AG08395 (cell line): ENCODE measurements at regions not wholly inside any gene's neighbourhood (a gene's known extent, or its start where the extent isn't known, plus 50 kb on each side); places are given as distances from the start of the nearest gene placed in this dataset.

Source experiments
- DNase-seq: peaks from one replicate; pipeline ENCODE4 v3.0.0; 2012; ENCODE audit warnings: mixed read lengths, low spot score

DNA sequence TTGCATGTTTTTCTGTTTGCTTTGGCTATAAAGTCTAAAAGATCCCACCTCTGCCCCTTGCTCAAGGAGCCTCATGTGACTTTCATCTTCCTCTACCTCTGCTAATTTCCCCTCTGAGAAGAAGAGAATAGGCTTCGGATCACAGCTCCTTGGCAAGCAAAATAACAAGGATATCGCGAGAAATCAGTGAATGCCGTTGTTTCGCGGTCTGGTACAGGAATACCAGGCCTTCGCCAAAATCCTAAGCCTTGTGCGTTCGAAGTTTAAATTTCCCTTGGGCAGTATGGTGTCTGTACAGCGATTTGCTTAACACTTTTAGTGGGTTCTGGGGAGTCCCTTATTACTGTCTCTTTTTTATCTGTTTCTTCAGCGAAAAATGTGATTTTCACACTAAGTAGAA, 142.3 kb downstream of the IRF8 start:
- no peak for DNase-seq

DNA sequence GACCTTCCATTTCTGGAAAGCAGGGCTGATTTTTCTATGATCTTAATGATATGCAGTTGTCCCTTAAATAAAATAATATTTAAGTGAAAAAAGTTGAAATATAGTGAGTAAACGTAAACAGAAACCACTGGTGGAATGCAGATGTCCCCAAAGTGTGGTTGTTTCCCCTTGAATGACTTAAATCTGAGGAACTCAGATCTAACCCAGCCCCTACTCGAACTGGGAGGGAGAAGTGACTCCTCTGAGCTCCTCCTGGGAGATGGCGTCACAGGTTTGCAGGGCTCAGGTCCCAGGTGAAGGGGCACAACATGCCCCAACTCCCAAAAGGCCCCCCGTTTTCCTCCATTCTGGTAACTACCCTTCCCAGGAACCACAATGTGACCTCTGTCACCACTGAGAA, 142.8 kb downstream of the IRF8 start:
- no peak for DNase-seq

DNA sequence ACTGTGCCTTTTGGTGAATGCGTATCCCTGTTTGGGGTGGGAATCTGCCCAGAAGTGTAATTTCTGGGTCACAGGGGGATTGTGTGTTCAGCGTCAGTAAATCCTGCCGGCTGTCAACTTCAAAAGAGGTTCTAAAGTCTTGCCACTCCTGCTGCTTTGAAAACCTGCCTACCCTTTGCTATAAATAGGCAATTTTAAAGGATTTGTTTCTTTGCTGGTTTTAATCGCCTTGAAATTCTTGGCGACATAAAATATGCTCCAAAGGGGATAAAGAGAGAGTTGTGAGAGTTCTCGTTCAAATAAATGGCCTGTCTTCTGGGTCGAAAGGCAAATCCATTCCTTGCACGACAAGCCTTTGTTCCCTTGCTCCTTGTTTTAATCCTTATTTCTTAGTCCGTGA, 143.4 kb downstream of the IRF8 start:
- DNase-seq, result no peak

DNA sequence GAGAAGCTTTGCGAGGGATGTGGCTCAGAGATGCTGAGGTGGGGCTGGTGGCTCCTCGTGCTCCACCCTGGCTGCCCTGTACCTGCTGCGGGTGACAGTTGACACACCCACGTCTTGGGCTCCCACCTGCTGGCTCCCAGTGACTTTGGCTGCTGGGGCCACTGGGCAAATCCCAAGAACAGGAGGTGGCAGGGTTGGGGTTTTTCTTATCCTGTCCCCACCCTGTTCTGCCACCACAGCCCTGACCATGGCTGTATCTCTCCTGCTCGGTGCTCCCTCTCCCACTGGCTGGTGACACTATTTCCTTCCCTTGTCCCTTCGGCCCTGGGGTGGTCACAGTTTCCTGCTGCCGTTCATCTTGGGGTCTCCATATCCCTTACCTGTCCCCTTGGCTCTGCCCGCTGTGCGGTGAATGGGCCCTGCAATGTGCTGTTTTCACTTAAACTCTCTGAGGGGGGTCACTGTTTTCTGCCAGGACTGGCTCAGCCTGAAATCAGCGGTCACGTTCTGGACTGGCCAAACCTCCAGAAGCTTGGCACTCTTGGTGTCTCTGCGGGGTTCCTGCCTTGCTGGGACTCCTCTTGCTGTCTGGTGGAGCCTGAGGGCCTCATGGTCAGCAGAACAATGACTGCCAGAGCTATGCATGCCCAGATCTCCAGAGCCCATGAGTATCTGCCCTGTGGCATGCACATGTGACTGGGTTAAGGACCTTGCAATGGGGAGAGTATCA, 144.2 kb downstream of the IRF8 start:
- DNase-seq, result no peak

DNA sequence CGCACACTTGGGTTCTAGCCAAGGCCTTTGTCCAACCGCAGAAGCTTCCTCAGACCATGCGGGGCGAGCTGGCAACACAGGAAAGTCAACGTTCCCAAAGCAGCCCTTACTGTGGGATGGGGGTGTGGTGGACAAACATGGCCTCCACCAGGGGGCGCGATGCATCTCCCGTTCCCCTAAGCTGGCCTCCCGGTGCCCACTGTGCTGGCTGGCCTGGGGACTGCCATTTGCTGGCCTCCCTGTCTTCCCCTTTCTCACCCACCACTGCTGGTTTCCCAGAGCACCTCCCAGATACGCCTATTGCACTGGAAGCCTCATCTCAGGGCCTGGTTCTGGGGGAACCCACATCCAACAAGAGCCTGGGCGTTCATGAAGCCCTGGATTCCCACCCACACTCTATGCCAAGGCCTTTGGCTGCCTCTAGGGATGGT, 145.3 kb downstream of the IRF8 start:
- peak; percentile 55 for DNase-seq

DNA sequence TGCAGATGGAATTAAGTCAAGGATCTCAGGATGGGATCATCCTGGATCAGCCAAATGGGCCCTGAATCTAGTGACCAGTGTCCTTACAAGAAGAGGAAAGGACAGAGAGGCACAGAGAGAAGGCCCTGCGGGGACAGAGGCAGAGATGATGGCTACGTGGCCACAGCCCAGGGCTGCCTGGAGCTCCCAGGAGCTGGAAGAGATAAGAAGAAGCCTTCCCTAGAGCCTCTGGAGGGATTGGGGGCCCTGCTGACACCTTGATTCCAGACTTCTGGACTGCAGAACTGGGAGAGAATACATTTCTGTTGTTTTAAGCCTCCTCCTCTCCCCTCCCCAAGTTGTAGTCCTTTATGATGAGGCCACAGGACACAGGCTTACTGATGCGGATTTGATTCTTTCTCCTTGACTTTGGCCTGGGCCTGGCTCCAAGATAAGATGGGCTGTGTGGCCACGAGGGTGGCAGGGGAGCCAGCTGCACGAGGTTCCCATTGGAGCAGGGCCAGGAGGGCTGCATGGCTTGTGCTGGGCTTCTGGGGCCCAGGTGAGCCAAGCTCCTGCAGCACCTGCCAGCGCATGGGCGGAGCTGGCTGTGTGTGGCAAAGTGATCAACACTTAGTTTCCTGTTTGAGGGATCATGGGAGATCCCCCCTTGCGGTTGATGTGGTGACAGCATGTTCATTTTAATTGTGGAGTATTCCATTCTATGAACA, 146.1 kb downstream of the IRF8 start:
- no peak for DNase-seq

DNA sequence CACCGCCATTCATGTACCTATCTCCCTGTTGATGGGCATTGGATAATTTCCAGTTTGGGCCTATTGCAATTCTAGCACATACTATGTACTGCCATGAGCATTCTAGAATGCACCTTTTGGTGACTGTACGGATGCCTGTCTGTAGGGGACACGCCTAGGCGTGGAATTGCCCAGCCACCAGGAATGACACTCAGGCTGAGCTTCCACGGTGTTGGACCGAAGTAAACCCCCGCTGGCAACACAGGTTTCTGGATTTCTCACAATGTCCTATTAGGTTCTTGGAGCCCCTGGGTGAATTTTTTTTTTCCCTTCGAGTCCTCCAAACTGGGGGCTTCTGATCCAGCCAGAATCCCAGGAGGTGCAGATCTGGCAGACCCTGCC, 146.6 kb downstream of the IRF8 start:
- DNase-seq, result no peak

DNA sequence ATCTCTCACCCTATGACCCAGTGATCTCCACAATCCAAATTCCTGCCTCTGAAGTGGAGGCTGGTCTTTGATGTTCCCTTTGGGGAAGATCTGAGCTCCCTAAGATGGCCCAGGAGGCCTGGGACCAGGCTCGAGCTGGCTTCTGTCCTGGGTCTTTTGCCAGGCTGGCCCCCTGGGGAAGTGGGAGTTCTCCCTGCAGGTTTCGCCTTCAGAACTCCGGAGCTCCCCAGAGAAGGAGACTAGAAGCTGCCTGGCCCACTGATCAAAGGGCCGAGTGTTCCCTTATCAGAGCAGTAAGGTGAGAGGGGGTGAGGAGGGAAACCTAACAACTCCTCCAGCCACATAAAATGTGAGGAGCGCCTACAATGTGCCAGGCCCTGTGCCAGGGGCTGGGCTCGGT, 147.1 kb downstream of the IRF8 start:
- no peak for DNase-seq

DNA sequence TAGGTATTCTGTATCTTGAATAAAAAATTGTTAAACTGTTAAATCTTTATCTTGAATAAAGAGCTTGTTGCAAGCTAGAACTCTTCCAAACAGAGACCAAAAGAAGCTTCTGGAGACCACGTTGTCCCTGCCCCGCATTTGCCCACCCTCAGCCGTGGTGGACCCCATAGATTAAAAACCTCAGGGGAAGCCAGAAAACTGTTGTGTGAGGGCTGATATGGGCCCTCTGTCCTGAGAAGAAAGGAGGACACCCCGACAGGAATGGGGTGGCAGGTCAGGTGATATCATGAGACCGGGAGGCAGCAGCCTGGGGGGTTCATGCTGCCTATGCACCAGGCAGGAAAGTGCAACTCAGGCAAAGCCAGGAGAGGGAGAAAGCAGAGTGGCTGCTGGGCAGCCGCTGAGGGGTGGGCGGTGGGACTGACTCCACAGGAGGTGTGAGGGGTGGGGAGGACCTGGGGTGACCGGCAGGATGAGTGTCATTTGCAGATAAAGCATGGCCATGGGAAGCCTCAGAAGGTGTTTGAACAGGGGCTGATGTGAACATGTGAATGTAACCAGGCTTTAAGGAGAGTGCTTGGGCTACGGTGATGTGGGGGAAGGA, 147.8 kb downstream of the IRF8 start:
- no peak for DNase-seq

DNA sequence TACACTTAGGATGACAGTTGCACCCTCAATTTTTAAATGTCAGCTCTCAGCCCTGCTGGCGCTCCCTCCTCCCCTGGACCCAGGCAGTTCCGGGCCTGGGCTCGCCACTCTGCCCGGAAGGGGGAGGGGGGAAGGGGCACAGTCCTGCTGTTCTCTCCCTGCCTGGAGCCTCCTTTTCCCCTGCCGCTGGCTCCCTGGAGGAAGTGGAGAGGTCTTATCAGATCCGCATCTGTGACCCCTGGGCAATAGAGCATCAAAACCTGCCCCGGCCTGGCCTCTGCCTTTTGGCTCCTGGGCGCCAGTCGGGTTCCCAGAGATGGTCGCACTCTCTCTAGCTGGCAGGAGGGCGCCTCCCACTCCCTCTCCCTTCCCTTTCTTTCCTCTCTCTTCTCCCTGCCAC, 149.3 kb downstream of the IRF8 start:
- no peak for DNase-seq

DNA sequence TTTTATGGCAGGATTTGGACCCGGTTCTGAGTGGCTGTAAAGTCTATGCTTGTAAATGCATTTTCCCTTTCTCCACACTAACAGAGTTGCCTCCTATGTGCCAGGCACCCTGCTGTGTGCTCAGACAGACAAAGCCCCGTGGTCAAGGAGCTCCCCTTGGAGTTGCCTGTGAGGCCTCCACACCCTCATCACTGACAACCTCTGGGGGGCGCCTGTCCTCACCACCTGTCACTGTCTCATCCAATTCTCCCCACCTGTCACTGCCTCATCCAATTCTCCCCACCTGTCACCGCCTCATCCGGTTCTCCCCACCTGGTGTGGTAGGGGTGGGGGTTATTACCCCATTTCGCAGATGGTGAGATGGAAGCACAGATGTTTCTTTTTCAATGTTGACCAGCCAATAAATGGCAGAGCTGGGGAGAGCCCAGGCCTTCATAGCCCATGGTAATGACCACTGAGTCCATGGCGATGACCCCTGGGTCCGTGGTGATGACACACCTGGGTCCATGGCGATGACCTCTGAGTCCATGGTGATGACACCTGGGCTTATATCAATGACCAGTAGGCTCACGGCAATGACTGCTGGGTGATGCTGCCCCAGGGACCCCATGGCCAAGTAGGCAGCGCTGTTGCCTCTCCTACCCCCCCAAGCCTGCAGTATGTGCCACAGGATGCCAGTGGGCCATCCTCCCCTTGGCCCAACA, 150.1 kb downstream of the IRF8 start:
- no peak for DNase-seq

DNA sequence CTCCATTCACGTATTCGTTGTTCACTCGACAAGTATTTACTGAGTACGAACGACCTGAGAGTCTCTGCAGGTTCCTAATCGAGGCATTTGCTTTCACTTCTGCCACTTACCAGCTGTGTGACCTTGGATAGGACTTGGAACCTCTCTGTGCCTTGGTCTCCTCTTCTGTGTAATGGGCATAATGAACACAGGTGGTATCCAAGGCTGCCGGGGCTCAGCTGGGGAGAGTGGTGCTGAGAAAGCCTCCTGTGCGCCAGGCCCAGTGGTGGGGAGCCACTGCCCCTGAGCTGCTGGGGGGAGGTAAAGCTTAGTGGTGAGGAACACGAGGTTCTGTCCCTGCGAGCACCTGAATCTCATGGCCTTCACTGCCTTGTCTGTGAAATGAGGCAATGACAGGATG, 150.7 kb downstream of the IRF8 start:
- no peak for DNase-seq

DNA sequence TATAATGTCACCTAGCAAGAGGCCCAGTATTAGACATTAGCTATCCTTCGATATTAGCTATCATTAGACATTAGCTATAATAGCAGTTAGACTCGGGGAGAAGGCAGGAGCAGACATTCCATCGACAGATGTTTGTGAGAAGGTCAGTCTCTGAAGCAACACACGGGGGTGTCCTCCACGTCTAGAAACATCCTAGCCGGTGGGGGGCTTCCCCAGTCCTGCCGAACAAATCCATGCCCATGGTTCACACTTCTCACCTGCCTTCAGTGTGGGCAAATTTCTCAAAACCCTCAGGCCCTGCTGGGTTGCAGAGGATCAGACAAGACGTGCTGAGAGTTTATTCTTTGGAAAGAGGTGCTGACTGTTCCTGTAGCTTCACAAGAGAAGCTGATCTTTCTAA, 151.1 kb downstream of the IRF8 start:
- no peak for DNase-seq

DNA sequence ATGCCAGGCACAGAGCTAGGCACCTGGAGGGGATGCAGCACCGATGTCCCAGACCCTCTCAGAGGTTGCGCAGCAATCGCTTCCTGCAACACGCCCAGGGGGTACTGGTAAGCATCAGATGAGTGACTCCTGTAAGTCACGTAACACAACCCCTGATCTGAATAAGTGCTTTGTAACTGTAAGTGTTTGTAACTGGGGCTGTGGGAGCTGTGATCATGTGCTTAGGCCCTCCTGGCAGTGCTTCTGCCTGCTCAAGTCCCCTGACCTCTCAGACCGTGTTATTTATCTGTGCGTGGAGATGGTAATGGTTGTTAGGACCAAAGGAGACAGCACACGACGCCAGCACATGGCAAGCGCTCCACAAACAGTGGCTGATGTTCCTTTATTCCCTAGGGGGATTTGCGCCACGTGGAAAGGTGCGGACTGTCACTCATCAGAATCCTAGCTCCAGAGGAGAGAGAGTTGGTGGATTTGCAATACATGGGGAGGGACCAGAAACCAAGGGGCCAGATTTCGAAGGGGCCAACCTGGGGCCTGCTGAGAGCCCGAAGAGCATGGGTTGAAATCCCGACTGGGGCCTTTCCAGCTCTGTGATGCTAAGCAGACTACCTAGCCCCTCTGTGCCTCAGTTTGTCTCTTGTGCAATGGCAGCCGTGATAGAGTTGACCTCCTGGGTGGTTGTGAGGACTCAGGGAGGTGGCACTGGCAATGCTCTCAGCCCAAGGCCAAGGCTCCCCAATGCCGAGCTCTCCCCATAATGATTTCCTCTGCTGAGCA, 151.8 kb downstream of the IRF8 start:
- DNase-seq, result no peak

DNA sequence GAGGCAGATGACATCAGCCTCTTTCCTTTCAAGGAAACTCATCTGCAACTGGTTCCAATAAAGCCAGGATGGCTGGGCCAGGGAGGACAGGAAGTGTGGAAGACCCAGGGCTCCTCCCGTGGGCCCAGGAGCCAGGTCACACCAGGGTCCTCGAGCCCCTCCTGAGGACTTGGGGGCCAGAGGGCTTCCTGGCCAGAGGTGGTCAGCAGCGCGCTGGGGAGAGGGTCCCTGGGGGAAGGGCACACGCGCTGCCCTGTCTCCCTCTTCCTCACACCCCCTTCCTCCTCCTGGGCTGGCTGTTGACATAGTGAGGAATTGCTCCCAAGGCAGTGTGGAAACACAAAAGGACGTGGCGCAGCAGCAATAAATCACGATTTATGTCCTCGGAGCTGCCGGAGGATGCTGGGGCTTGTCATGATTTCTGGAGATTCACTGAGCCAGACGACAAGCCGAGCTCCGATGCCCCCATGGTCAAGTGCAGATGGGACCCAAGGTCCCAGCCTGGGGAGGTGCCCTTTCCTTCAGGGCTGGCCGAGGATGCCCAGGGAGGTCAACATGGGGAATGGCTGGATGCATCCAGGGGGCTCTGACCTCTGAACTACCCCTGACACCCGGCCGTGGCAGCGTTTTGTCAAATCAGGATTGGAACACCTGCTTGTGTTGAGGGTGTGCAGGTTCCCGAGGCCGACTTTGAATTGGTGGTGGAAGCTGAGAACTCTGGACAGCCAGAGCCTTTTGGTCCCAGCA, 152.6 kb downstream of the IRF8 start:
- DNase-seq, result no peak

DNA sequence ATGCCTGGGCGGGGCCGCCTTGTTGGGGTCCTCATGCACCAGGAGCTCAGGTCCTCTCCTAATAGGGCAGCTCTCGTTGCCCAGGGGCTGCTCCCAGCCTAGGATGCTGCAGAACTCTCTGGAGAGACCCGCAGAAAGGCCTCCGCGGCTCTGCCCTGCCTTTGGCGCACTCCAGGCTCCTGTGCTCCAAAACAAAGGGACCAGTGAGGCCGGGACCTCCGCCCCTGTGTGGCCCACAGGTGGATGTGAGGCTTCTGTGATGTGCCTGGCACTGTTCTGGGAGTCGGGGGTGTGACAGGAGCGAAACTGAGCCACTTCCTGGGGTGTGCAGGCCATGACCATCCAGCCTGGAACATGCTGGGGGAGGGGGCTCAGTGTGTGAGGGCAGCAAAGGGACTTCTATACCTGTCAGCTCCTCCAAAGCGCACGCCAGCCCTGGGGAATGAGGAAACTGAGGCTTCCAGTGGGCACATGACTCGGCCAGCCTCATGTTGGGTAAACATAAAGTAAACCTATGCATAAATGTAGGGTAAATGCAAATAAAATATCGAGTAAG, 153.2 kb downstream of the IRF8 start:
- DNase-seq, result no peak

DNA sequence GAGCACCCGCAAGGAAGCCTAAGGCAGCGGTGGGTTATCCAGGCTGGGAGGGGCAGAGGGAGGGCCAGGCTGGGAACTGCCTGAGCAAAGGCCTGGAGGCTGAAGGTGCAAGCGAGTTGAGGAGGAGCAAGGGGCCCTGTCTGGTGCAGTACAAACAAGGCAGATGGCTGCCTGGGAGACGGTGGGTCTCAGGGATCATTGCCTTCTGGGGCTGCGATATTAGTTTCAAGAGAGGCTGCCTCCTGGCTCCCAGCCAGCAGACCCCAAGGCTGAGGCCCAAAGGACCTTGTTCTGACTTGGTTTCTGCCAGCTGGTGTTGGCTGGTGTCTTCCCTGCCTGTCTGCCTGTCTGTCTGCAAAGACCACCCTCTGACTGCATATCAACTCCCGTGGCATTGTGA, 154.0 kb downstream of the IRF8 start:
- no peak for DNase-seq

DNA sequence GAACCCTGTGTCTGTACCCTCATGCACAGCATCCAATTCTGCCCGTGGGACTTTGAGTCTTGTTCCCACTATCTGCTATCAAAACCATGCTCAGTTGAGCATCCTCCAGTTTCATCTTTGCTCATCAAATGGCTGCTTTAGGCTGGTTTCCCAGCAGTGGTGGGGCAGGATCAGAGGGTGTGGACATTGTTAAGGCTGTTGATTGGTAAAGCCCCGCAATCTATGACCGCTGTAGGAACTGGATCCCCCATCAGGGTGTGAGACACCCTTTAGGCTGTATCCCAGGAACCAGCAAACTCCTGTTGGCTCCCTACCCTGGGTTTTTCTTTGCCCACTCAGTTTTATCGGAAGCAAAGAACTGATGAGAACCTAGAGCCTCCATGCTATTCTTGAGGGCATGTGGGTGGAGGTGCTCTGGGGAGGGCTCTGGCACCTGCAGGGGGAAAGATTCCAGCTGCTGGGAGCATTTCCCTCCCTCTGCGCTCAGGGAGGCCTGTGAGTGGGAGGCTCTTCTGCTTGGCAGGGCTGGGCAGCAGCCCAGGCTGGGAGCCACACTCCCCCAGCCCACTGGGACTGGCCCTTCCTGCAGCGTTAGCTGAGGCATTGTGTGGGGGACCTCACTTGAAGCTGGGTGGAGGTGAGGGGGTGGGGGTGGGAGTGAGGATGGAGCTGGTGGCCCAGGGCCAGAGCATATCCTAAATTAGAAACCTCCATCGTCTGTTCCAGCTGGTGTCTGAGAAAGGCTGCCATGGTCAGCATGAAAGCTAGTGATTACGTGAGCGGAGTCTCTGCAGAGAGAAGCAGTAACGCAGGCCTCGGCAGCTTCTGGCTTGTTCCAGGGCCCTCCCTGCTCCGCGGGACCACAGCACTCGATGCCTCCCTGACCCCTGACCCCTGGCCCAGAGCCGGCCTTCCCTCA, 160.6 kb downstream of the IRF8 start:
- DNase-seq, result no peak

DNA sequence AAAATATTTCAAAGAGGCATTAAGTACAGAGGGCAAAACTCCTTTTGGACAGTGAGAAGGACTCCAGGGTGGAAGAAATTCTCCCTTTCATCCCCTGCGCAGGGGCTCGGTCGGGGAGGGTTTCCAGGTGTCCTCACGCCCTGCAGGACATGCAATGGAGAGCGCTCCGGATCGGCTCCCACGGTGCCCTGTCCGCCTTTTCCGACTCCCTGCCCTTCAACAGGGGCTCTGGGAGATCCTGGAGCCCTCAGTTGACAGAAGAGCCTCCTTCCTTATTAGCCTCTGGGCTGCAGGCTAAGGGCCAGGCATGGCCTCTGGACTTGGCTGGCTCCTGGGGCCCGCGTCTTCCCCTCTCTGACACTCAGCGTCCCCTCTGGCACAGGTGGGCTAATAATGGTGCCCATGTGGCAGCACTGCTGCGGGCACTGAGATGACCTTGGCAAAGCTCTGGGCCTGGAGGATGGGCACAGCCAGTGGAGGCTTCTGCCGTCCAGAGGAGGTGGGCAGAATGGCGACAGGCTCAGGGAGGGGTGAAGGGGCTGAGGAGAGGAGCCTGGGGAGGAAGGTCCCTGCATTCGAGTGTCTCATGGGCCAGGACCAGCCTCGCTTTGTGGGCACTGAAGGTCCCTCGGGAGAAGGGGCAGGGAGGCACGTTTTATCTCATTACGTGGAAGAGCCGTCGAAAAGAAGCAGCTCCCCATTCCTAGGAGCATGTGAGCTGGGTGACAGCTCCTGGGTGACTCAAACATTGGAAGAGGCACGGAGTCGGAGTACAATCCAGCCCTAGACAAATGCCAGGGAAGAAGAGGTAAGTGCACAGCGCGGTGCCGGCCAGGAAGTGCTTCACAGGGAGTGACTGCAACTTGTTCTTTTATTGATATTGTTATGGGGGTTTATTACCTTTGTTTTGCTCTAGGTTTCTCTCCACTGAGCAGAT, 161.7 kb downstream of the IRF8 start:
- no peak for DNase-seq
